IPS-15b (cell line): ENCODE measurements at regions not wholly inside any gene's neighbourhood (a gene's known extent, or its start where the extent isn't known, plus 50 kb on each side); places are given as distances from the start of the nearest gene placed in this dataset.

ENCODE experiments used
- H3K27me3 ChIP-seq: one replicate; pipeline ENCODE4 v1.6.1; 2013; ENCODE audit warnings: low read length; ENCODE audit not compliant: control insufficient read depth, insufficient read depth
- H3K36me3 ChIP-seq: one replicate; pipeline ENCODE4 v1.6.1; 2013; ENCODE audit warnings: low read length; ENCODE audit not compliant: control insufficient read depth, insufficient read depth
- H3K4me1 ChIP-seq: one replicate; pipeline ENCODE4 v1.6.1; 2013; ENCODE audit warnings: mild to moderate bottlenecking, low read length; ENCODE audit not compliant: control insufficient read depth, insufficient read depth
- H3K4me3 ChIP-seq: one replicate; pipeline ENCODE4 v1.5.1; 2013; ENCODE audit warnings: low read depth, low read length
- H3K9ac ChIP-seq: one replicate; pipeline ENCODE4 v1.6.1; 2013; ENCODE audit warnings: low read depth, mild to moderate bottlenecking, low read length
- H3K9me3 ChIP-seq: one replicate; pipeline ENCODE4 v1.6.1; 2013; ENCODE audit warnings: mild to moderate bottlenecking, low read length; ENCODE audit not compliant: control insufficient read depth, insufficient read depth

DNA sequence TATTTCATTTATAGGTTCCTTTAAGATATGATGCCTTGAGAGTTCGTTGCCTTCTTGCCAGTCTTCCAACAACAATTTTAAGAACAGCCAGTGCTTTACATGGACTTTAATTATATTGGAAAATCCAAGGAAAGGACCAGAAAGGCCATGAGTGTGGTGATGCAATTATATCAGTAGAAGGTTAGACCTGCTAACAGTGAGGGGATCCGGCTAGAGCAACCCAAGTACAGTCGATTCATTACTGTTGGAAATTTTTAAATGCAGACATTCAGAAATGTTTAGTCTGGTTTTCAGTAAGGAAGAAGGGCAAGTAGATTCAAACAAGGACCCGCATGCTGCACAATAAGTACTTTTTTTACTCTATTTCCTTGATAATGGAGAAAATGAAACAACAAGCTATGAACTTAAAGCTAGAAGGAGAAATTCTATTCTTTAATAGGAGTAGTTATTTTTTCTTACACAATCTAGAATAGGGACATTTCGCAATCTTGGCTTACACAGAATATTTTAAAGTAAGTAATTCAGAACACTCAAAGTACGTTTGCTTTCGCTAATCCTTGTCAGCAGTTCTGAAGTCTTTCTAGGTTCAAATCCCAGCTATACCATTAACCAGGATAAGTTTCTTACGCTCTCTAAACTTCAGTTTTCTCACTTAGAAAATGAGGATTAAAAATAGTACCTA, 405.5 kb downstream of the MEIS1 start:
- Histone ChIP-seq H3K4me3 (no peak overlapping the region), H3K36me3 (no peaks in the 10 kb centered on the region), H3K9me3 (no peaks in the 10 kb centered on the region), H3K27me3 (no peaks in the 10 kb centered on the region), H3K4me1 (no peaks in the 10 kb centered on the region), H3K9ac (no peak overlapping the region)

- Histone ChIP-seq H3K4me3 (no peak overlapping the region), H3K36me3 (no peaks in the 10 kb centered on the region), H3K4me1 (no peaks in the 10 kb centered on the region), H3K27me3 (no peaks in the 10 kb centered on the region), H3K9ac (no peak overlapping the region), H3K9me3 (no peaks in the 10 kb centered on the region)
These were observed 408.9 kb downstream of the MEIS1 start for GRCh38 chr2:66843847-66844246.

GRCh38 chr2:66845307-66845706, 410.4 kb downstream of the MEIS1 start:
- Histone ChIP-seq H3K9me3 (no peaks in the 10 kb centered on the region), H3K4me3 (no peak overlapping the region), H3K36me3 (no peaks in the 10 kb centered on the region), H3K4me1 (no peaks in the 10 kb centered on the region), H3K9ac (no peak overlapping the region), H3K27me3 (no peaks in the 10 kb centered on the region)

DNA sequence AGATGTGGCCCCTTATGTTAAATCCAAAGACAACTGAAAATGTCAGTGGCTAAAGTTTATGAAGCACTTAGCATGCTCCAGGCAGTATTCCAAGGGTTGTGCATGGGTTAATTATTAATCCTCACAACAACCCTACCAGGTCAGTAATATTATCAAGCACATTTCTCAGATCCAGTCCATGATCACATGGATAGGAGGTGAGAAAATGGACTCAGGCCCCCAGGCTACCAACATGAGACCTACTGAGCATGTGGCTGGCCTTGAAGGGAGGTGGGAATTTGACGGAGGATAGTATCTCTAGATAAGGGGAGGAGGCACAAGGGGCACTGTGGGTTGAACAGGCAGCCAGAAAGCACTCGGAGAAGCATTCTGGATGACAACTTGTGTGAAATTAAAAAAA, 412.0 kb downstream of the MEIS1 start:
- Histone ChIP-seq H3K27me3 (no peaks in the 10 kb centered on the region), H3K36me3 (no peaks in the 10 kb centered on the region), H3K4me3 (no peak overlapping the region), H3K9ac (no peak overlapping the region), H3K9me3 (no peaks in the 10 kb centered on the region), H3K4me1 (no peaks in the 10 kb centered on the region)

GRCh38 chr2:66849153-66849755, 414.3 kb downstream of the MEIS1 start:
- no peaks in the 10 kb centered on the region for H3K4me1 ChIP-seq
- H3K9ac ChIP-seq, result no peak overlapping the region
- H3K36me3 ChIP-seq, result no peaks in the 10 kb centered on the region
- no peak overlapping the region for H3K4me3 ChIP-seq
- no peaks in the 10 kb centered on the region for H3K27me3 ChIP-seq
- no peaks in the 10 kb centered on the region for H3K9me3 ChIP-seq

DNA sequence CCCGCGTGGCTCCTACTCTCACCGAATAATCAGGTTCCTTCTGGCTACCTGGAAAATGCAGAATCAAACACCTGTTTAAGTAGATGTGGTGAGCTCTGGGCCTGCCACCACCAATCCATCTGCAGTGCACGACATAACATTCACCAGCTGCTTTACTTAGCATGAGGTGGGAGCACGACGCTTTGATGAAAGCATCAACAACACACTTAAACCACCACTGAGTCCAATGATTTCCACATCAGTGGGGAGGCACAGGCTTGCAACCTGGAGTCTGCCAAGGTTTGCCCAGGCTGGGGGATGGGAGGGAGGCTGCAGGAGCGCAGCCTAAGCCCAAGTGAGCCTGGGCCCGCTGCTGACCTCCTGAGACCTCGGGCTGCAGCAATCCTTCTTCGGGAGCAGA, 415.5 kb downstream of the MEIS1 start:
- H3K36me3 ChIP-seq, result no peaks in the 10 kb centered on the region
- H3K4me3 ChIP-seq, result no peak overlapping the region
- H3K9me3 ChIP-seq, result no peaks in the 10 kb centered on the region
- H3K27me3 ChIP-seq, result no peaks in the 10 kb centered on the region
- H3K4me1 ChIP-seq, result no peaks in the 10 kb centered on the region
- no peak overlapping the region for H3K9ac ChIP-seq

- no peak overlapping the region for H3K4me3 ChIP-seq
- H3K4me1 ChIP-seq, result no peaks in the 10 kb centered on the region
- H3K9me3 ChIP-seq, result no peaks in the 10 kb centered on the region
These were observed 416.5 kb downstream of the MEIS1 start for GRCh38 chr2:66851449-66851872.

GRCh38 chr2:66852953-66853352, 418.0 kb downstream of the MEIS1 start:
- Histone ChIP-seq H3K9ac (no peak overlapping the region), H3K27me3 (no peaks in the 10 kb centered on the region), H3K9me3 (no peaks in the 10 kb centered on the region), H3K4me1 (no peaks in the 10 kb centered on the region), H3K4me3 (no peak overlapping the region), H3K36me3 (no peaks in the 10 kb centered on the region)

More at GRCh38 chr2:66851449-66851872, 416.5 kb downstream of the MEIS1 start:
- no peak overlapping the region for H3K9ac ChIP-seq
- no peaks in the 10 kb centered on the region for H3K36me3 ChIP-seq
- no peaks in the 10 kb centered on the region for H3K27me3 ChIP-seq

DNA sequence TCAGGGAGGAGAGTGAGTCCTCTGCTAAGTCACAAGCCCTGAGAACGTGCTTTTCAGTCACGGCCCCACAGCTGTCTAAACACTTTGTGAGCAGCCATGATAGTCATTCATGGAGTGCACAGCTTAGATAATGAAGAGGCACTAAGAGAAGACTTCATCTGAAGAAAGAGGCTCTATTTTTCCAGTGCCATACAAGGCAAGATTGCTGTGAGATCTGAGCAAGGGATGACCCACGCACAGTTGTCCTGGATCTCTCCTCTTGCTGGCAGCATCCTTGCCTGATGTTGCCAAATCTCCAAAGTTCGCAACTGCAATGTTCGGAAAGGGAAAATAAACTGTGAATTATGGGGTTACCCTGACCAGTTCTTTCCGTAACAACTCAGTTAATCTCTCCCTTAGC, 418.7 kb downstream of the MEIS1 start:
- no peak overlapping the region for H3K4me3 ChIP-seq
- H3K9ac ChIP-seq, result no peak overlapping the region
- H3K4me1 ChIP-seq, result no peaks in the 10 kb centered on the region
- H3K9me3 ChIP-seq, result no peaks in the 10 kb centered on the region
- no peaks in the 10 kb centered on the region for H3K27me3 ChIP-seq
- no peaks in the 10 kb centered on the region for H3K36me3 ChIP-seq

DNA sequence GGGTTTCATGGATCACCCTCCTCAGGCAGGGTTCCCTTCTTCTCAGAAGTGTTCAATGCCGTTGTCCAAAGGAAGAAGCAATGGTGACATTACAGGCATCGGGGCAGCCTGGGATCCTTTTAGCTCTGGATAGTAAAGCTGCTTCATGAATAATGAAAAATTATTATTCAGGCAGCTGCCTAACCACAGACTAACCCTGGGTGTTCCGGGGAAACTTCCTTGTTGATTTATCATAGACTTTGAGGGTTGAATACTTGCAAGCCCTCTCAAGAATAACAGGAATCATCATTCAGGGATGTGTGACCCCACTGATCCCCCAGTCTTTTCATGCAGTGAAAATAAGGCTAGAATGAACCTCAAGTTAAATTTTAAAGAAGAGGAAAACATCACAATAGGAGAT, 419.4 kb downstream of the MEIS1 start:
- no peaks in the 10 kb centered on the region for H3K36me3 ChIP-seq
- H3K9ac ChIP-seq, result no peak overlapping the region
- H3K27me3 ChIP-seq, result no peaks in the 10 kb centered on the region
- H3K4me3 ChIP-seq, result no peak overlapping the region
- H3K4me1 ChIP-seq, result no peaks in the 10 kb centered on the region
- no peaks in the 10 kb centered on the region for H3K9me3 ChIP-seq

- no peaks in the 10 kb centered on the region for H3K4me1 ChIP-seq
- no peaks in the 10 kb centered on the region for H3K27me3 ChIP-seq
- H3K9me3 ChIP-seq, result no peaks in the 10 kb centered on the region
- no peak overlapping the region for H3K4me3 ChIP-seq
- no peaks in the 10 kb centered on the region for H3K36me3 ChIP-seq
- H3K9ac ChIP-seq, result no peak overlapping the region
These were observed 428.1 kb downstream of the MEIS1 start for GRCh38 chr2:66862885-66863650.

- Histone ChIP-seq H3K9ac (no peak overlapping the region), H3K4me1 (no peaks in the 10 kb centered on the region), H3K9me3 (no peaks in the 10 kb centered on the region), H3K4me3 (no peak overlapping the region), H3K36me3 (no peaks in the 10 kb centered on the region), H3K27me3 (no peaks in the 10 kb centered on the region)
These were observed 430.2 kb downstream of the MEIS1 start for GRCh38 chr2:66865161-66865560.
